Retinal pigment epithelial cell (primary cell): ENCODE measurements at regions not wholly inside any gene's neighbourhood (a gene's known extent, or its start where the extent isn't known, plus 50 kb on each side); places are given as distances from the start of the nearest gene placed in this dataset.

Experiments used
- DNase-seq: peaks from one replicate; pipeline ENCODE4 v3.0.0-alpha.2; 2010; ENCODE audit warnings: low read depth
- H3K4me3 ChIP-seq: 2 replicates; pipeline ENCODE4 v1.5.1; 2011; ENCODE audit warnings: mild to moderate bottlenecking, low read length, control low read depth, moderate library complexity
- TF ChIP-seq, protein P1 (sequence below): conservative IDR thresholded peaks from 2 replicates; pipeline ENCODE4 v1.5.1; 2011; ENCODE audit warnings: low read depth, low read length, control low read depth, inconsistent platforms

DNA sequence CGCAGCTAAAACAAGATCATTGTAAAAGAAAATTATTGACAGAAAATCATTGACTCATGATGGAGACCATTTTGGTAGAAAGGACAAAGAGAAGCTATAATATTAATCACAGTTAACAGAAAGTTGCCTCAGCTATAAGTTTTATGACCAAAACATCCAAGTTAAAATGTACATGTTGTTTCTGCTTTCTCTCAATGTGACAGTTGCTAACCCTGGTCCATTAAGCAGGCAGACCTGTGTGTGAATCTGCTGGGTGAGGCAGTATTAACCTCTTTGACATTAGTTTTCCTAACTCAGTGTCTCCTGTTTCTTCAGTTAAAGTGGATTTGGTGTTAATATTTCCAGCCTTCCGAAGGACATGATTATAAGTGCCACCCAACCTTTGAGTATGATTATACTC, 94.8 kb upstream of the DCLK2 start:
- no peak overlapping the region for H3K4me3 ChIP-seq
- TF ChIP-seq, protein P1, sequence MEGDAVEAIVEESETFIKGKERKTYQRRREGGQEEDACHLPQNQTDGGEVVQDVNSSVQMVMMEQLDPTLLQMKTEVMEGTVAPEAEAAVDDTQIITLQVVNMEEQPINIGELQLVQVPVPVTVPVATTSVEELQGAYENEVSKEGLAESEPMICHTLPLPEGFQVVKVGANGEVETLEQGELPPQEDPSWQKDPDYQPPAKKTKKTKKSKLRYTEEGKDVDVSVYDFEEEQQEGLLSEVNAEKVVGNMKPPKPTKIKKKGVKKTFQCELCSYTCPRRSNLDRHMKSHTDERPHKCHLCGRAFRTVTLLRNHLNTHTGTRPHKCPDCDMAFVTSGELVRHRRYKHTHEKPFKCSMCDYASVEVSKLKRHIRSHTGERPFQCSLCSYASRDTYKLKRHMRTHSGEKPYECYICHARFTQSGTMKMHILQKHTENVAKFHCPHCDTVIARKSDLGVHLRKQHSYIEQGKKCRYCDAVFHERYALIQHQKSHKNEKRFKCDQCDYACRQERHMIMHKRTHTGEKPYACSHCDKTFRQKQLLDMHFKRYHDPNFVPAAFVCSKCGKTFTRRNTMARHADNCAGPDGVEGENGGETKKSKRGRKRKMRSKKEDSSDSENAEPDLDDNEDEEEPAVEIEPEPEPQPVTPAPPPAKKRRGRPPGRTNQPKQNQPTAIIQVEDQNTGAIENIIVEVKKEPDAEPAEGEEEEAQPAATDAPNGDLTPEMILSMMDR, result no peak
- no peak for DNase-seq

DNA sequence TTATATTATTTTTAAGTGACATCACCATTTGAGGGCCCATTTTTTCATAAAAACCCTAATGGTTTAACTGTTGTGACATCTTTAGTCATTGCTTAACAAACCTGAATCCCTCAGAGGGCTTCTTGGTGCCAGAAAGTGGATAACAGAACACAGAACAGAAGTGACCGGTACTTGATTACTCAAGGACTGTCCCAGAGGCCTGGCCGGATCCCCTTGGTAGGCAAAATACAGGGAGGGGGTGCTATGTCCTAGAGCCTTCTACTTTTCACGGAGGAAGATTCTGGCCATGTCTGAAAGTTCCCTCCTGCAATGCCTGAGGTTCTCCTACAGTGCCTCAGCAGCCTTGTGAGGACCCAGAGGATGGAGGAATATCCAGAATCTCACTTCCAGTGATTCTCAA, 94.3 kb upstream of the DCLK2 start:
- DNase-seq, result no peak

DNA sequence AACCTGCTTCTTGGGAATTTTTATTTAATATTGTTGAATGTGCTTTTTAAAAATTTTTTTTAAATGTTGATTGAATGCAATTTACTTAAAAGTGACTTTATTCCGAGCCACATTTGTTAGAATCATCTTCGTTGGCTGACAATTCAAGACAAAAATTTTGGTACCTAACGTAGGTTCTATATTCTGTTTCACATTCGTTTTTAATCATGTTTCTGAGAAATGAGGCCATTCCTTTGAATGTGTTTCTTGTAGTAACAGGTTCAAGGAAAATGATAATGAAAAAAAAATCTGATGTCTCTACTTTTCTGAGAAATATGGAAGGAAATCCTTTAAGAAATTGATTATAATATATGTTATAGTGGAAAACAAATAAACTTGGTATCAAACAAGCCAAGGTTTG, 92.3 kb upstream of the DCLK2 start:
- no peak for DNase-seq
- H3K4me3 ChIP-seq, result no peak overlapping the region
- TF ChIP-seq, protein P1, result no peak

More for the DNA sequence above, 94.3 kb upstream of the DCLK2 start:
- TF ChIP-seq, protein P1, result no peak
- no peak overlapping the region for H3K4me3 ChIP-seq

DNA sequence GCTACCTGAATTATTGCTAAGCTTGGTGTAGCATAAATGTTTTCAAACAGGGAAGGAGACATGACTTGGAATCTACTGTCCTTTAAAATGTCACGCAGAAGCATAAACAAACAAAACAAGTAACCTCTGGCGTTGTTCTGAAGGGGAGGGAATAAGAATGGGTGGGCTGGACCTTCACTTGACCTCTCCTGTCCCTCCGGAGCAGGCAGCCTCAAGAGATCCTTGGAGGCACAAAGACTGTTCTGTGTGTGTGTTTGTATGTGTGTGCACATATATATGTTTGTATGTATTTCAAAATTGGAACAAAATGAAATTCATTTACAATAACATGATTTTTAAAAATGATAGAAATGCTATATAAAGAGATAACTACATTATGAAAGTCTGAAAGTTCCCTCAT, 91.3 kb upstream of the DCLK2 start:
- H3K4me3 ChIP-seq, result no peak overlapping the region

DNA sequence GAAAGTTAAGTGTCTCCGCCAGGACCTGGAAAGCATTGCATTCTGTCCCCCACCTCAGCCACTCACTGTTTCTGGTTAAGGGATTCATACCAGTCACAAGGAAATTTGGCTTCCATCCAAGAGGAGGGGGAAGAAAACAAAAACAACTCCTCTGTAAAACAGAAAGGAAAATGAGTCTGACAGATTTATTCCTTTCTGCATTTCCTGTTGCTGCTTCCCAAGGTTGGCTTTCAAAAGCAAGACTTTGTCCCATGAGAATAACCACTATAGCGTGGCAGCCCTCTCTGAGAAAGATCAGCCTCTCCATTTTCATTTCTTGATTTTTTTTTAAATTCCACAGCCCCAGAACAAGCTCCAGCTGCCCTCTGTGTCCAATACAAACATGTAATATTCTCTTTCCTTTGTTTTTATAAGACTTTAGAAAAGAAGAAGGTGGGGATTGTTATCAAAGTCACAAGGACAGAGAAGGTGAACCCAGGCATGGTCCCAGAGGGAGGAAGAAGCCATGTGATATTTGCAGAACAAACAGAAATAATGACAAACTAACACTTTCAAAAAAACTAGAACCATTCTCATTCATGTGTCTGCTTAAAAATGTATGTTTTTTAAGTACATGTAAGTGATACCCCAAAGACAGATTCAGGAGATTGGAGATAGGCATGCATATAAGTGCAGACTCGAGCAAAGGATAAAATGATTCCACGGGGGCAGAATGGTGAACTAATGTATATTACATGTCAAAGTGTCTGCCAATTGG, 90.7 kb upstream of the DCLK2 start:
- no peak for DNase-seq
- TF ChIP-seq, protein P1, result no peak
- H3K4me3 ChIP-seq, result no peak overlapping the region

More for the DNA sequence above, 91.3 kb upstream of the DCLK2 start:
- DNase-seq, result no peak
- TF ChIP-seq, protein P1, result no peak

DNA sequence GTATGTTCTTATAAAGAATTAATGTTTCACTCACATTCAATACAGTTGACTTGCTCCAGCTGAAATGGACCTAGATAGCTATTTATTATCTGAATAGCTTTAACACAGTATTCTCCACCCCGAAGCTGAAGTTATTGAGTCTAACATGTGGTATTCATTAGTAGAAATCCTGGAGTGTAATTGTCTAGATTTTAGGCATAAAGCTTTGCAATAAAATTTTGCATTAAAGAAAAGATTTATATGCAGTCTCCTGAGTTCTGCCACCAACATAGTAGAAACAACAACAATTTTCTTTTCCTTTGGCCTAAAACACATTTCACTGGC, 90.2 kb upstream of the DCLK2 start:
- TF ChIP-seq, protein P1, result no peak
- no peak for DNase-seq
- H3K4me3 ChIP-seq, result no peak overlapping the region

DNA sequence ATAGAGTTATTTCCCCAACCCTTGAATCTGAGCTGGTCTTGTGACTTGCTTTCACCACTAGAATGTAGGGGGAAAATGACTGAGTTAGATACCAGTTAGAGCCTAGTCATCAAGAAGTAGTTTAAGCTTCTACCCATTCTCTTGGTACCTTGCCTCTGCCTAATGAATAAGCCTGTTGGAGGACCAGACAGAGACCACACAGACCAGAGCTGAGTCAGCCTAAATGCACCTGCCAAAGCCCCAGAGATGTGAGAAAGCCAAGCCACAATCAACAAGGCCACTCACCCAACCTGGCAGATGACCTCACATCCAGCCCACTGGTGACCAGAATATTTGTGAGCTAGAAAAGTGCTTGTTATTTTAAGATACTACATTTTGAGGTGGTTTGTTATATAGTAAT, 85.2 kb upstream of the DCLK2 start:
- TF ChIP-seq, protein P1, result no peak
- DNase-seq, result no peak
- H3K4me3 ChIP-seq, result no peak overlapping the region
